WTC11 (cell line): ENCODE measurements at regions not wholly inside any gene's neighbourhood (a gene's known extent, or its start where the extent isn't known, plus 50 kb on each side); places are given as distances from the start of the nearest gene placed in this dataset.

Experiments
- ATAC-seq: fragments of 200-7000 bp; cut with Tn5 transposase; 2 replicates; pipeline ENCODE4 v1.10.0; 2021; ENCODE audit warnings: mild to moderate bottlenecking, moderate library complexity
- CTCF ChIA-PET: fragments of 300-600 bp; sonication (Branson Sonifier 250); formaldehyde crosslinking; loops from one replicate; lab custom pipeline; 2021; ENCODE audit warnings: antibody characterized with exemption; lab: Charles Lee
- POLR2A ChIA-PET: fragments of 350-600 bp; sonication (Branson Sonifier 250); formaldehyde crosslinking; loops from one replicate; lab custom pipeline; 2021; ENCODE audit warnings: antibody characterized with exemption; lab: Charles Lee
- DNase-seq: peaks from one replicate; pipeline ENCODE4 v3.0.0; 2021; ENCODE audit warnings: low spot score
- H3K27ac Mint-ChIP-seq: 2 replicates; pipeline ENCODE4 v1.8.0; 2021; ENCODE audit warnings: mixed read lengths
- H3K27me3 Mint-ChIP-seq: 2 replicates; pipeline ENCODE4 v1.8.0; 2021; ENCODE audit warnings: low read depth, mild to moderate bottlenecking, moderate library complexity, mixed read lengths
- H3K36me3 Mint-ChIP-seq: 2 replicates; pipeline ENCODE4 v1.8.0; 2021; ENCODE audit warnings: mixed read lengths
- H3K4me1 Mint-ChIP-seq: 2 replicates; pipeline ENCODE4 v1.8.0; 2022; ENCODE audit warnings: mixed read lengths
- H3K4me3 Mint-ChIP-seq: 2 replicates; pipeline ENCODE4 v1.8.0; 2021; ENCODE audit warnings: mild to moderate bottlenecking, moderate library complexity, mixed read lengths
- H3K9me3 Mint-ChIP-seq: 2 replicates; pipeline ENCODE4 v1.8.0; 2021; ENCODE audit warnings: mixed read lengths
- ATF1 ChIP-seq: sonication (generic); formaldehyde crosslinking; IDR thresholded peaks from 2 replicates; pipeline ENCODE4 v1.8.1; 2023; ENCODE audit warnings: mild to moderate bottlenecking, moderate library complexity, missing genetic modification reagents
- ATF6 ChIP-seq: sonication (generic); formaldehyde crosslinking; IDR thresholded peaks from 2 replicates; pipeline ENCODE4 v1.8.1; 2023; ENCODE audit warnings: mild to moderate bottlenecking, missing genetic modification reagents
- E2F4 ChIP-seq: sonication (generic); formaldehyde crosslinking; IDR thresholded peaks from 2 replicates; pipeline ENCODE4 v1.8.1; 2022; ENCODE audit warnings: low read depth, mild to moderate bottlenecking, moderate library complexity, missing genetic modification reagents, borderline replicate concordance
- E2F5 ChIP-seq: sonication (generic); formaldehyde crosslinking; IDR thresholded peaks from 2 replicates; pipeline ENCODE4 v1.8.1; 2022; ENCODE audit warnings: mild to moderate bottlenecking, moderate library complexity, missing genetic modification reagents
- EMX1 ChIP-seq: fragments of 250-450 bp; sonication (Bioruptor Pico); IDR thresholded peaks from 2 replicates; pipeline ENCODE4 v1.8.0; 2021; ENCODE audit warnings: mild to moderate bottlenecking
- FOXJ3 ChIP-seq: sonication (generic); formaldehyde crosslinking; IDR thresholded peaks from 2 replicates; pipeline ENCODE4 v1.9.0; 2021; ENCODE audit warnings: missing genetic modification reagents, mild to moderate bottlenecking, borderline replicate concordance
- FOXP1 ChIP-seq: sonication (generic); formaldehyde crosslinking; IDR thresholded peaks from 2 replicates; pipeline ENCODE4 v1.8.0; 2022; ENCODE audit warnings: missing genetic modification reagents, mild to moderate bottlenecking, moderate library complexity, borderline replicate concordance
- GABPB1 ChIP-seq: sonication (generic); formaldehyde crosslinking; IDR thresholded peaks from 2 replicates; pipeline ENCODE4 v1.8.1; 2023; ENCODE audit warnings: mild to moderate bottlenecking, missing genetic modification reagents
- JUN ChIP-seq: sonication (generic); formaldehyde crosslinking; IDR thresholded peaks from 2 replicates; pipeline ENCODE4 v1.8.0; 2023; ENCODE audit warnings: mild to moderate bottlenecking, missing genetic modification reagents
- MLX ChIP-seq: sonication (generic); formaldehyde crosslinking; IDR thresholded peaks from 2 replicates; pipeline ENCODE4 v1.8.1; 2023; ENCODE audit warnings: mild to moderate bottlenecking, missing genetic modification reagents, moderate library complexity
- MXD4 ChIP-seq: fragments of 250-450 bp; sonication (Bioruptor Pico); IDR thresholded peaks from 2 replicates; pipeline ENCODE4 v1.8.0; 2021; ENCODE audit warnings: mild to moderate bottlenecking, moderate library complexity, borderline replicate concordance
- NFYB ChIP-seq: sonication (generic); formaldehyde crosslinking; conservative IDR thresholded peaks from 2 replicates; pipeline ENCODE4 v1.8.0; 2022; ENCODE audit warnings: low read depth, missing genetic modification reagents
- RORB ChIP-seq: fragments of 250-450 bp; sonication (Bioruptor Pico); IDR thresholded peaks from 2 replicates; pipeline ENCODE4 v1.9.0; 2021; ENCODE audit warnings: mild to moderate bottlenecking
- SMAD4 ChIP-seq: sonication (generic); formaldehyde crosslinking; IDR thresholded peaks from 2 replicates; pipeline ENCODE4 v1.8.0; 2022; ENCODE audit warnings: mild to moderate bottlenecking, missing genetic modification reagents
- SP1 ChIP-seq: sonication (generic); formaldehyde crosslinking; conservative IDR thresholded peaks from 2 replicates; pipeline ENCODE4 v1.8.1; 2022; ENCODE audit warnings: missing genetic modification reagents
- STAT6 ChIP-seq: sonication (generic); formaldehyde crosslinking; conservative IDR thresholded peaks from 2 replicates; pipeline ENCODE4 v1.8.1; 2023; ENCODE audit warnings: mild to moderate bottlenecking, low read depth, missing genetic modification reagents, moderate library complexity
- TCF7 ChIP-seq: sonication (generic); formaldehyde crosslinking; IDR thresholded peaks from 2 replicates; pipeline ENCODE4 v1.8.0; 2022; ENCODE audit warnings: mild to moderate bottlenecking, low read depth, missing genetic modification reagents, moderate library complexity
- ZMAT4 ChIP-seq: fragments of 250-450 bp; sonication (Bioruptor Pico); IDR thresholded peaks from 2 replicates; pipeline ENCODE4 v1.9.0; 2021; ENCODE audit warnings: mild to moderate bottlenecking
- ZNF532 ChIP-seq: fragments of 250-450 bp; sonication (Bioruptor Pico); IDR thresholded peaks from 2 replicates; pipeline ENCODE4 v1.9.0; 2021; ENCODE audit warnings: mild to moderate bottlenecking, borderline replicate concordance
- ZSCAN18 ChIP-seq: fragments of 250-450 bp; sonication (Bioruptor Pico); IDR thresholded peaks from 2 replicates; pipeline ENCODE4 v2.1.2; 2022; ENCODE audit warnings: mild to moderate bottlenecking, moderate library complexity

GRCh38 chr1:216921866-216922265 lies 198.6 kb upstream of the ESRRG start (continued):
- no peak for TF ChIP-seq ATF6 (CRISPR knock-in tag)
- no peak for TF ChIP-seq MLX (CRISPR knock-in tag)
- no peak for TF ChIP-seq ATF1 (CRISPR knock-in tag)
- TF ChIP-seq, all 79 proteins: peak for 0

- CTCF ChIA-PET = no interaction called here
- Mint-ChIP-seq H3K36me3 (no peaks in the 10 kb centered on the region), H3K27ac (no peak overlapping the region), H3K9me3 (no peaks in the 10 kb centered on the region), H3K27me3 (no peaks in the 10 kb centered on the region), H3K4me3 (no peak overlapping the region), H3K4me1 (peaks cover 13% of the 10 kb centered on the region)
- no peak for TF ChIP-seq ZMAT4
- TF ChIP-seq JUN = no peak
- no peak for TF ChIP-seq RORB (CRISPR knock-in tag)
- TF ChIP-seq FOXJ3 (CRISPR knock-in tag) = no peak
- TF ChIP-seq NFYB = no peak
- TF ChIP-seq TCF7 = no peak
- no peak for TF ChIP-seq E2F5 (CRISPR knock-in tag)
- no peak for TF ChIP-seq FOXP1 (CRISPR knock-in tag)
- TF ChIP-seq ZSCAN18 (CRISPR knock-in tag) = no peak
- TF ChIP-seq SP1 = no peak
- no peak for TF ChIP-seq STAT6 (CRISPR knock-in tag)
- TF ChIP-seq EMX1 (CRISPR knock-in tag) = no peak
- no peak for TF ChIP-seq MXD4 (CRISPR knock-in tag)
- no peak for TF ChIP-seq E2F4 (CRISPR knock-in tag)
- TF ChIP-seq SMAD4 = no peak
- no peak for TF ChIP-seq ZNF532 (CRISPR knock-in tag)
- TF ChIP-seq GABPB1 (CRISPR knock-in tag) = no peak
- DNase-seq (no peak), ATAC-seq (no peak)
- POLR2A ChIA-PET = no interaction called here
Measured at GRCh38 chr1:216919060-216919970, 196.1 kb upstream of the ESRRG start.
